ENCODE measurements at regions not wholly inside any gene's neighbourhood (a gene's known extent, or its start where the extent isn't known, plus 50 kb on each side); places are given as distances from the start of the nearest gene placed in this dataset.
A peak's percentile ranks its signal among the peaks of the same experiment; 100 is the strongest.

- no peak for DNase-seq (ENCODE audit: low read depth)
- TF ChIP-seq, protein P1, sequence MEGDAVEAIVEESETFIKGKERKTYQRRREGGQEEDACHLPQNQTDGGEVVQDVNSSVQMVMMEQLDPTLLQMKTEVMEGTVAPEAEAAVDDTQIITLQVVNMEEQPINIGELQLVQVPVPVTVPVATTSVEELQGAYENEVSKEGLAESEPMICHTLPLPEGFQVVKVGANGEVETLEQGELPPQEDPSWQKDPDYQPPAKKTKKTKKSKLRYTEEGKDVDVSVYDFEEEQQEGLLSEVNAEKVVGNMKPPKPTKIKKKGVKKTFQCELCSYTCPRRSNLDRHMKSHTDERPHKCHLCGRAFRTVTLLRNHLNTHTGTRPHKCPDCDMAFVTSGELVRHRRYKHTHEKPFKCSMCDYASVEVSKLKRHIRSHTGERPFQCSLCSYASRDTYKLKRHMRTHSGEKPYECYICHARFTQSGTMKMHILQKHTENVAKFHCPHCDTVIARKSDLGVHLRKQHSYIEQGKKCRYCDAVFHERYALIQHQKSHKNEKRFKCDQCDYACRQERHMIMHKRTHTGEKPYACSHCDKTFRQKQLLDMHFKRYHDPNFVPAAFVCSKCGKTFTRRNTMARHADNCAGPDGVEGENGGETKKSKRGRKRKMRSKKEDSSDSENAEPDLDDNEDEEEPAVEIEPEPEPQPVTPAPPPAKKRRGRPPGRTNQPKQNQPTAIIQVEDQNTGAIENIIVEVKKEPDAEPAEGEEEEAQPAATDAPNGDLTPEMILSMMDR (IDR thresholded peaks at IDR 0.05; ENCODE audit: insufficient read depth, low read depth, low read length, missing control alignments), result no peak
- no peak overlapping the region for H3K4me3 ChIP-seq (ENCODE audit: low read length)
Observed at GRCh38 chr9:85204176-85204575, 534.6 kb downstream of the NTRK2 start.

DNA sequence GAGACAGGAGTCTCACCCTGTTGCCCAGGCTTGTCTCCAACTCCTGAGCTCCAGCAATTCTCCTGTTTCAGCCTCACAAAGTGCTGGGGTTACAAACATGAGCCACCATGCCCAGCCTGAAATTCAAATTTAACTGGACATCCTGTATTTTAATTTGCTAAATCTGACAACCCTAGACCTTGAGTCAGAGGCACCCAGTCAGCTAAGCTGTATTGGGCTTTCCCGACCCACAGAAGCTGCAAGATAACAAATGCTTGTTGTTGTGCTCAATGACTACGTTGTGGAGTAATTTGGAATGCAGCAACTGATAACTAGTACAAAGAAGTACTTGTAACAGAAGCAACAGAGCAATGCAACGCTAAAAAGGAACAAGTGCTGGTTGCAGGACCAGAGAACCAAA, 533.1 kb downstream of the NTRK2 start:
- H3K4me3 ChIP-seq (ENCODE audit: low read length), result no peak overlapping the region
- TF ChIP-seq, protein P1 (IDR thresholded peaks at IDR 0.05; ENCODE audit: insufficient read depth, low read depth, low read length, missing control alignments), result no peak
- DNase-seq (ENCODE audit: low read depth), result peak; percentile 33

DNA sequence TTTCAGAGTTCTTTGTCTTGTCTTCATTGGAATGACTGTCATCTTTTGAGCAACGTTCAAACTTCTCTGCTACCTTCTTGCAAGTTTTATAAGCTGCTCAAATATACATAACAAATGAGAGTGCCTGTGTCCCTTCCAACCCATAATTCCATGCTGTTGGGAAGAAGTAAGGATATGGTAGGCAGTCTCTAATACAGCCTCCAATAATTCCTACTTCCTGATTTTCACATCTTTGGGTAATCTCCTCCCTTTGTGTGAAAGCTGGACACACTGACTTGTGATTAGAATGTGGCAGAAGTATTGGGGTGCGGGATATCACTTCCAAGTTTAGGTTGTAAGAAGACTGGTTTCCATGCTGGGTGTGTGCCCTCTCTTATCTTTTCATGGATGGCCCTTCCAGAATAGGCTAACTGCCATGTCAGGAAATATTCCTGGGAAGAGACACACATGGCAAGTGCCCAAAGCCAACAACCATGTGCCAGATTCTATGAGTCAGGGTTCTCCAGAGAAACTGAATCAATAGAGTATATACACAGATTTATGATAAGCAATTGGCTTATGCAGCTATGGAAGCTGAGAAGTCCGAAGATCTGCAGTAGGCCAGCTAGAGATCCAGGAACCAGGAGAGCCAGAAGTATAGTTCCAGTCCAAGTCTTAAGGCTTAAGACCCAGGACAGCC, 531.3 kb downstream of the NTRK2 start:
- TF ChIP-seq, protein P1 (IDR thresholded peaks at IDR 0.05; ENCODE audit: insufficient read depth, low read depth, low read length, missing control alignments), result no peak
- H3K4me3 ChIP-seq (ENCODE audit: low read length), result no peak overlapping the region
- DNase-seq (ENCODE audit: low read depth), result peak; percentile 62

- TF ChIP-seq, protein P1 (IDR thresholded peaks at IDR 0.05; ENCODE audit: insufficient read depth, low read depth, low read length, missing control alignments), result no peak
- no peak for DNase-seq (ENCODE audit: low read depth)
- H3K4me3 ChIP-seq (ENCODE audit: low read length), result no peak overlapping the region
Observed at GRCh38 chr9:85199866-85200495, 530.5 kb downstream of the NTRK2 start.

GRCh38 chr9:85192750-85193149, 523.2 kb downstream of the NTRK2 start:
- DNase-seq (ENCODE audit: low read depth), result no peak
- TF ChIP-seq, protein P1 (IDR thresholded peaks at IDR 0.05; ENCODE audit: insufficient read depth, low read depth, low read length, missing control alignments), result no peak
- H3K4me3 ChIP-seq (ENCODE audit: low read length), result no peak overlapping the region

- DNase-seq (ENCODE audit: low read depth), result no peak
- no peak overlapping the region for H3K4me3 ChIP-seq (ENCODE audit: low read length)
- TF ChIP-seq, protein P1 (IDR thresholded peaks at IDR 0.05; ENCODE audit: insufficient read depth, low read depth, low read length, missing control alignments), result no peak
Observed at GRCh38 chr9:85186218-85186585, 516.7 kb downstream of the NTRK2 start.

Measured in epithelial cell of esophagus (primary cell).